SK-N-SH (cell line): ENCODE measurements at regions not wholly inside any gene's neighbourhood (a gene's known extent, or its start where the extent isn't known, plus 50 kb on each side); places are given as distances from the start of the nearest gene placed in this dataset.

Experiments used
- CTCF ChIA-PET: fragments of 300-600, 350-600 bp; formaldehyde crosslinking; extraction: SDS; loops from one replicate; lab custom pipeline; 2021; lab: Yijun Ruan, JAX
- POLR2A ChIA-PET: fragments of 350-600 bp; sonication (Branson Sonifier 250); formaldehyde crosslinking; extraction: SDS; loops from one replicate; lab custom pipeline; 2020; ENCODE audit warnings: antibody characterized with exemption, inconsistent platforms; lab: Yijun Ruan, JAX
- DNase-seq: peaks from one replicate; pipeline ENCODE4 v3.0.0; 2012
- H2AFZ ChIP-seq: fragments of 200-600 bp; sonication (generic); 2 replicates; pipeline ENCODE4 v1.8.1; 2016; ENCODE audit warnings: antibody characterized with exemption, mild to moderate bottlenecking, low read depth
- H3F3A ChIP-seq: fragments of 200-600 bp; sonication (generic); replicated peaks from 2 replicates; pipeline ENCODE3; 2016; ENCODE audit warnings: antibody characterized with exemption, mild to moderate bottlenecking; ENCODE audit not compliant: insufficient read depth
- H3K27ac ChIP-seq, 2 experiments: fragments of 200-500 bp in 1 of 2; fragments of 200-600 bp in 1 of 2; sonication (Bioruptor generic) in 1 of 2; sonication (generic), shearing (Covaris generic) in 1 of 2; 2 replicates each; pipeline versions ENCODE4 v1.5.1 to v1.6.1; 2014 to 2016; ENCODE audit warnings: low read depth in 2 of 2, inconsistent platforms in 1 of 2, low read length in 1 of 2, mild to moderate bottlenecking in 1 of 2, mixed read lengths in 1 of 2
- H3K27me3 ChIP-seq: fragments of 200-600 bp; sonication (generic), shearing (Covaris generic); 2 replicates; pipeline ENCODE4 v1.6.1; 2016; ENCODE audit warnings: mixed run types; ENCODE audit not compliant: insufficient read depth
- H3K36me3 ChIP-seq, 2 experiments: fragments of 200-500 bp in 1 of 2; fragments of 200-600 bp in 1 of 2; sonication (Bioruptor generic) in 1 of 2; sonication (generic) in 1 of 2; replicated peaks in 1 of 2; 2 replicates each; pipeline versions ENCODE3 to v1.5.1; 2014 to 2016; ENCODE audit warnings: low read length in 1 of 2, mild to moderate bottlenecking in 1 of 2; ENCODE audit not compliant: insufficient read depth in 2 of 2, control insufficient read depth in 1 of 2
- H3K4me1 ChIP-seq, 2 experiments: fragments of 200-500 bp in 1 of 2; fragments of 200-600 bp in 1 of 2; sonication (Bioruptor generic) in 1 of 2; sonication (generic), shearing (Covaris generic) in 1 of 2; 2 replicates each; pipeline versions ENCODE4 v1.5.1 to v1.6.1; 2014 to 2016; ENCODE audit warnings: low read depth in 1 of 2, low read length in 1 of 2, mixed run types in 1 of 2; ENCODE audit not compliant: insufficient read depth in 2 of 2, control insufficient read depth in 1 of 2
- H3K4me2 ChIP-seq: fragments of 200-600 bp; sonication (generic), shearing (Covaris generic); 2 replicates; pipeline ENCODE4 v1.6.1; 2017; ENCODE audit warnings: mixed run types
- H3K4me3 ChIP-seq, 2 experiments: fragments of 200-500 bp in 1 of 2; fragments of 200-600 bp in 1 of 2; sonication (Bioruptor generic) in 1 of 2; sonication (generic), shearing (Covaris generic) in 1 of 2; 2 replicates each; pipeline versions ENCODE4 v1.5.1 to v1.8.1; 2014 to 2016; ENCODE audit warnings: low read depth in 2 of 2, inconsistent platforms in 1 of 2, low read length in 1 of 2, mild to moderate bottlenecking in 1 of 2, mixed read lengths in 1 of 2, moderate library complexity in 1 of 2
- H3K79me2 ChIP-seq: fragments of 200-600 bp; sonication (generic); 2 replicates; pipeline ENCODE4 v1.8.1; 2017; ENCODE audit warnings: mild to moderate bottlenecking; ENCODE audit not compliant: insufficient read depth
- H3K9ac ChIP-seq: fragments of 200-600 bp; sonication (generic); 2 replicates; pipeline ENCODE4 v1.6.1; 2017; ENCODE audit warnings: mixed run types
- H3K9me2 ChIP-seq: fragments of 200-600 bp; sonication (generic); 2 replicates; pipeline ENCODE4 v1.6.1; 2017; ENCODE audit warnings: mixed run types
- H3K9me3 ChIP-seq: fragments of 200-600 bp; sonication (generic); 2 replicates; pipeline ENCODE4 v1.6.1; 2017; ENCODE audit warnings: mixed run types, mild to moderate bottlenecking, moderate library complexity
- H4K20me1 ChIP-seq: fragments of 200-600 bp; sonication (generic); 2 replicates; pipeline ENCODE4 v1.6.1; 2017; ENCODE audit warnings: mild to moderate bottlenecking, mixed run types; ENCODE audit not compliant: insufficient read depth
- EP300 ChIP-seq, 2 experiments: IDR thresholded peaks; 2 replicates each; pipeline versions ENCODE4 v1.4.0 to v1.6.1; 2012; ENCODE audit warnings: borderline replicate concordance in 1 of 2, low read depth in 1 of 2, low read length in 1 of 2
- EZH2phosphoT487 ChIP-seq: fragments of 200-600 bp; sonication (generic); IDR thresholded peaks from 2 replicates; pipeline ENCODE4 v1.6.1; 2017; ENCODE audit warnings: low read depth, mixed run types, mild to moderate bottlenecking, antibody characterized with exemption, moderate library complexity, borderline replicate concordance
- FOXJ3 ChIP-seq: sonication (generic); formaldehyde crosslinking; IDR thresholded peaks from 2 replicates; pipeline ENCODE4 v1.5.1; 2020; ENCODE audit warnings: mild to moderate bottlenecking, missing genetic modification reagents
- GABPA ChIP-seq: IDR thresholded peaks from 2 replicates; pipeline ENCODE4 v1.4.0; 2012; ENCODE audit warnings: low read depth, mild to moderate bottlenecking
- IRF3 ChIP-seq: fragments of 150-350 bp; IDR thresholded peaks from 2 replicates; pipeline ENCODE4 v1.6.1; 2016; ENCODE audit warnings: mild to moderate bottlenecking, low read depth, low read length
- JUND ChIP-seq: IDR thresholded peaks from 2 replicates; pipeline ENCODE4 v1.4.0; 2012
- NFIC ChIP-seq: IDR thresholded peaks from 2 replicates; pipeline ENCODE4 v1.4.0; 2012; ENCODE audit warnings: borderline replicate concordance
- NRF1 ChIP-seq: IDR thresholded peaks from 2 replicates; pipeline ENCODE4 v1.6.1; 2012; ENCODE audit warnings: low read depth, mild to moderate bottlenecking, low read length
- POLR2AphosphoS5 ChIP-seq: IDR thresholded peaks from 2 replicates; pipeline ENCODE4 v1.6.1; 2012; ENCODE audit warnings: low read depth, low read length
- RAD21 ChIP-seq: IDR thresholded peaks from 2 replicates; pipeline ENCODE4 v1.6.1; 2012; ENCODE audit warnings: mild to moderate bottlenecking, low read length
- RCOR1 ChIP-seq: fragments of 150-350 bp; IDR thresholded peaks from 2 replicates; pipeline ENCODE4 v1.6.1; 2017; ENCODE audit warnings: antibody characterized with exemption, low read length
- RFX5 ChIP-seq: IDR thresholded peaks from 2 replicates; pipeline ENCODE4 v1.6.1; 2012; ENCODE audit warnings: mild to moderate bottlenecking, improper control_type of control experiment, low read length
- SIN3A ChIP-seq: IDR thresholded peaks from 2 replicates; pipeline ENCODE4 v1.6.1; 2012; ENCODE audit warnings: low read depth, mild to moderate bottlenecking, low read length, moderate library complexity, borderline replicate concordance
- SMC3 ChIP-seq: IDR thresholded peaks from 2 replicates; pipeline ENCODE4 v1.6.1; 2012; ENCODE audit warnings: low read depth, low read length, improper control_type of control experiment
- TAF1 ChIP-seq: IDR thresholded peaks from 2 replicates; pipeline ENCODE4 v1.6.1; 2012; ENCODE audit warnings: low read depth, mild to moderate bottlenecking, low read length, moderate library complexity, borderline replicate concordance
- TCF12 ChIP-seq: IDR thresholded peaks from 2 replicates; pipeline ENCODE4 v1.4.0; 2012
- TEAD4 ChIP-seq: IDR thresholded peaks from 2 replicates; pipeline ENCODE4 v1.4.0; 2012; ENCODE audit warnings: mild to moderate bottlenecking, borderline replicate concordance; ENCODE audit not compliant: insufficient read depth
- USF2 ChIP-seq: fragments of 150-350 bp; IDR thresholded peaks from 2 replicates; pipeline ENCODE4 v1.6.1; 2017; ENCODE audit warnings: antibody characterized with exemption, low read length, low read depth, borderline replicate concordance
- WGBS: methylation state at CpG from one replicate; pipeline ENCODE4 v1.1.6; 2017; ENCODE audit warnings: low lambda C conversion rate; 5-methylcytosine and 5-hydroxymethylcytosine counted together

- CTCF ChIA-PET, result interaction anchor here (1.1 to 1.5 kb wide), 2 partner anchors 13 to 18 kb away, joined by 3 read pairs; no protein-coding TSS in a partner anchor
- Histone ChIP-seq H3K4me1 (peaks cover 0 to 7% of the 10 kb centered on the region in 2 experiments; a peak in 2 of 4 replicates), H3K4me2 (no peak overlapping the region), H3K9me3 (no peaks in the 10 kb centered on the region), H2AFZ (no peak overlapping the region), H3K9ac (no peak overlapping the region), H3K27me3 (no peaks in the 10 kb centered on the region), H3F3A (no peaks in the 10 kb centered on the region), H3K36me3 (no peaks in the 10 kb centered on the region), H4K20me1 (no peaks in the 10 kb centered on the region), H3K9me2 (no peaks in the 10 kb centered on the region), H3K79me2 (no peaks in the 10 kb centered on the region), H3K4me3 (no peak overlapping the region; a peak in 1 of 4 replicates), H3K27ac (no peak overlapping the region)
- DNase-seq, result no peak
- WGBS, result 60% methylated on average over 4 of the region's 4 CpGs
- POLR2A ChIA-PET, result no interaction called here
- no peak for TF ChIP-seq IRF3
- no peak for TF ChIP-seq TEAD4
- no peak for TF ChIP-seq RFX5
- no peak for TF ChIP-seq NRF1
- no peak for TF ChIP-seq EP300 (IDR thresholded peaks at IDR 0.05; ENCODE audit: borderline replicate concordance in 1 of 2, low read depth in 1 of 2, low read length in 1 of 2)
- TF ChIP-seq NFIC, result no peak
- TF ChIP-seq SMC3, result no peak
- no peak for TF ChIP-seq TAF1
- TF ChIP-seq TCF12, result no peak
- TF ChIP-seq FOXJ3 (CRISPR knock-in tag), result no peak
- no peak for TF ChIP-seq RCOR1
- TF ChIP-seq JUND, result no peak
- TF ChIP-seq POLR2AphosphoS5, result no peak
- TF ChIP-seq SIN3A, result no peak
These were observed 593.1 kb downstream of the RNF144A start for GRCh38 chr2:7510353-7510752.

- TF ChIP-seq RCOR1, result no peak
- TF ChIP-seq EZH2phosphoT487, result no peak
- no peak for TF ChIP-seq GABPA
- TF ChIP-seq RAD21, result no peak
- no peak for TF ChIP-seq USF2
- TF ChIP-seq, all 33 proteins: peak for 0
- WGBS, result 64% methylated on average over 3 of the region's 3 CpGs
- Histone ChIP-seq H3K4me3 (no peak overlapping the region), H3K27me3 (no peaks in the 10 kb centered on the region), H3K79me2 (no peaks in the 10 kb centered on the region), H3F3A (peaks cover 4% of the 10 kb centered on the region), H3K9me2 (no peaks in the 10 kb centered on the region), H3K4me1 (peaks cover 0 to 9% of the 10 kb centered on the region in 2 experiments; a peak in 2 of 4 replicates), H4K20me1 (no peaks in the 10 kb centered on the region), H2AFZ (no peak overlapping the region), H3K4me2 (no peak overlapping the region), H3K9me3 (no peaks in the 10 kb centered on the region), H3K27ac (no peak overlapping the region), H3K36me3 (no peaks in the 10 kb centered on the region), H3K9ac (no peak overlapping the region)
- DNase-seq, result no peak
- POLR2A ChIA-PET, result no interaction called here
- CTCF ChIA-PET, result no interaction called here
These were observed 596.6 kb downstream of the RNF144A start for GRCh38 chr2:7513834-7514233.
